ENCODE measurements at regions not wholly inside any gene's neighbourhood (a gene's known extent, or its start where the extent isn't known, plus 50 kb on each side); places are given as distances from the start of the nearest gene placed in this dataset.

- H3K36me3 ChIP-seq (ENCODE audit: low read depth) = no peaks in the 10 kb centered on the region
- no peaks in the 10 kb centered on the region for H3K27me3 ChIP-seq (ENCODE audit: insufficient read depth, poor library complexity, severe bottlenecking)
- DNase-seq (ENCODE audit: low spot score) (no peak), ATAC-seq (ENCODE audit: low read depth) (no peak)
- H3K27ac ChIP-seq (ENCODE audit: poor library complexity, severe bottlenecking) = no peak overlapping the region
- no peaks in the 10 kb centered on the region for H3K4me1 ChIP-seq (ENCODE audit: insufficient read depth, poor library complexity, severe bottlenecking)
- no peaks in the 10 kb centered on the region for H3K9me3 ChIP-seq (ENCODE audit: severe bottlenecking)
- H3K4me3 ChIP-seq (ENCODE audit: severe bottlenecking) = no peak overlapping the region
- TF ChIP-seq CTCF (IDR thresholded peaks at IDR 0.05; ENCODE audit: poor library complexity, severe bottlenecking) = no peak
Measured at GRCh38 chr1:187877220-187877619, 1048.5 kb downstream of the PLA2G4A start.

GRCh38 chr1:187878883-187879282 is 1050.1 kb downstream of the PLA2G4A start:
- Histone ChIP-seq H3K27ac (ENCODE audit: poor library complexity, severe bottlenecking) (no peak overlapping the region), H3K9me3 (ENCODE audit: severe bottlenecking) (no peaks in the 10 kb centered on the region), H3K4me3 (ENCODE audit: severe bottlenecking) (no peak overlapping the region), H3K27me3 (ENCODE audit: insufficient read depth, poor library complexity, severe bottlenecking) (no peaks in the 10 kb centered on the region), H3K4me1 (ENCODE audit: insufficient read depth, poor library complexity, severe bottlenecking) (no peaks in the 10 kb centered on the region), H3K36me3 (ENCODE audit: low read depth) (no peaks in the 10 kb centered on the region)
- ATAC-seq (ENCODE audit: low read depth) (no peak), DNase-seq (ENCODE audit: low spot score) (no peak)
- TF ChIP-seq CTCF (IDR thresholded peaks at IDR 0.05; ENCODE audit: poor library complexity, severe bottlenecking) = no peak

GRCh38 chr1:187883356-187883755 is 1054.6 kb downstream of the PLA2G4A start:
- no peaks in the 10 kb centered on the region for H3K9me3 ChIP-seq (ENCODE audit: severe bottlenecking)
- no peaks in the 10 kb centered on the region for H3K27me3 ChIP-seq (ENCODE audit: insufficient read depth, poor library complexity, severe bottlenecking)
- ATAC-seq (ENCODE audit: low read depth) (no peak), DNase-seq (ENCODE audit: low spot score) (no peak)
- no peak overlapping the region for H3K27ac ChIP-seq (ENCODE audit: poor library complexity, severe bottlenecking)
- H3K4me3 ChIP-seq (ENCODE audit: severe bottlenecking) = no peak overlapping the region
- H3K4me1 ChIP-seq (ENCODE audit: insufficient read depth, poor library complexity, severe bottlenecking) = no peaks in the 10 kb centered on the region
- TF ChIP-seq CTCF (IDR thresholded peaks at IDR 0.05; ENCODE audit: poor library complexity, severe bottlenecking) = no peak
- H3K36me3 ChIP-seq (ENCODE audit: low read depth) = no peaks in the 10 kb centered on the region

- H3K9me3 ChIP-seq (ENCODE audit: severe bottlenecking) = no peaks in the 10 kb centered on the region
- no peaks in the 10 kb centered on the region for H3K4me1 ChIP-seq (ENCODE audit: insufficient read depth, poor library complexity, severe bottlenecking)
- no peak for DNase-seq (ENCODE audit: low spot score)
- no peak overlapping the region for H3K4me3 ChIP-seq (ENCODE audit: severe bottlenecking)
- H3K27me3 ChIP-seq (ENCODE audit: insufficient read depth, poor library complexity, severe bottlenecking) = no peaks in the 10 kb centered on the region
- no peak for ATAC-seq (ENCODE audit: low read depth)
- H3K36me3 ChIP-seq (ENCODE audit: low read depth) = no peaks in the 10 kb centered on the region
- H3K27ac ChIP-seq (ENCODE audit: poor library complexity, severe bottlenecking) = no peak overlapping the region
- no peak for TF ChIP-seq CTCF (IDR thresholded peaks at IDR 0.05; ENCODE audit: poor library complexity, severe bottlenecking)
Measured at GRCh38 chr1:187891993-187892682, 1063.4 kb downstream of the PLA2G4A start.

GRCh38 chr1:187892683-187893039 is 1063.9 kb downstream of the PLA2G4A start:
- Histone ChIP-seq H3K36me3 (ENCODE audit: low read depth) (no peaks in the 10 kb centered on the region), H3K4me1 (ENCODE audit: insufficient read depth, poor library complexity, severe bottlenecking) (no peaks in the 10 kb centered on the region), H3K9me3 (ENCODE audit: severe bottlenecking) (no peaks in the 10 kb centered on the region), H3K27ac (ENCODE audit: poor library complexity, severe bottlenecking) (no peak overlapping the region), H3K4me3 (ENCODE audit: severe bottlenecking) (no peak overlapping the region), H3K27me3 (ENCODE audit: insufficient read depth, poor library complexity, severe bottlenecking) (no peaks in the 10 kb centered on the region)
- DNase-seq (ENCODE audit: low spot score) (no peak), ATAC-seq (ENCODE audit: low read depth) (no peak)
- TF ChIP-seq CTCF (IDR thresholded peaks at IDR 0.05; ENCODE audit: poor library complexity, severe bottlenecking) = no peak
